Ectodermal cell (in vitro differentiated cells): ENCODE measurements at regions not wholly inside any gene's neighbourhood (a gene's known extent, or its start where the extent isn't known, plus 50 kb on each side); places are given as distances from the start of the nearest gene placed in this dataset.

ENCODE experiments used
- H3K27ac ChIP-seq: 2 replicates; pipeline ENCODE4 v1.7.0; 2013; ENCODE audit warnings: mild to moderate bottlenecking, low read depth, low read length; ENCODE audit not compliant: insufficient read depth, poor library complexity, severe bottlenecking
- H3K27me3 ChIP-seq: 2 replicates; pipeline ENCODE4 v1.7.0; 2013; ENCODE audit warnings: mild to moderate bottlenecking, low read length; ENCODE audit not compliant: insufficient read depth, control insufficient read depth, poor library complexity, severe bottlenecking
- H3K36me3 ChIP-seq: one replicate; pipeline ENCODE4 v1.7.0; 2013; ENCODE audit warnings: low read length; ENCODE audit not compliant: control insufficient read depth, insufficient read depth
- H3K4me1 ChIP-seq: one replicate; pipeline ENCODE4 v1.7.0; 2013; ENCODE audit warnings: low read length; ENCODE audit not compliant: control insufficient read depth, insufficient read depth
- H3K4me3 ChIP-seq: 2 replicates; pipeline ENCODE4 v1.7.0; 2013; ENCODE audit warnings: low read depth, low read length, control low read depth; ENCODE audit not compliant: insufficient read depth
- H3K9me3 ChIP-seq: 2 replicates; pipeline ENCODE4 v1.7.0; 2013; ENCODE audit warnings: mild to moderate bottlenecking, low read length, moderate library complexity; ENCODE audit not compliant: control insufficient read depth
- WGBS, 2 experiments: methylation state at CpG; one replicate each; pipeline ENCODE4 v1.1.7; 2013; ENCODE audit warnings: missing lambda C conversion rate in 2 of 2; 5-methylcytosine and 5-hydroxymethylcytosine counted together

GRCh38 chr2:117763804-117764203 is 50.7 kb upstream of the DDX18 start:
- Histone ChIP-seq H3K36me3 (no peaks in the 10 kb centered on the region), H3K9me3 (no peaks in the 10 kb centered on the region), H3K27me3 (no peaks in the 10 kb centered on the region), H3K4me1 (no peaks in the 10 kb centered on the region), H3K4me3 (no peak overlapping the region), H3K27ac (no peak overlapping the region)
- 82 to 87% methylated on average over 4 of the region's 4 CpGs for WGBS, 2 experiments
